ENCODE measurements at regions not wholly inside any gene's neighbourhood (a gene's known extent, or its start where the extent isn't known, plus 50 kb on each side); places are given as distances from the start of the nearest gene placed in this dataset.

DNA sequence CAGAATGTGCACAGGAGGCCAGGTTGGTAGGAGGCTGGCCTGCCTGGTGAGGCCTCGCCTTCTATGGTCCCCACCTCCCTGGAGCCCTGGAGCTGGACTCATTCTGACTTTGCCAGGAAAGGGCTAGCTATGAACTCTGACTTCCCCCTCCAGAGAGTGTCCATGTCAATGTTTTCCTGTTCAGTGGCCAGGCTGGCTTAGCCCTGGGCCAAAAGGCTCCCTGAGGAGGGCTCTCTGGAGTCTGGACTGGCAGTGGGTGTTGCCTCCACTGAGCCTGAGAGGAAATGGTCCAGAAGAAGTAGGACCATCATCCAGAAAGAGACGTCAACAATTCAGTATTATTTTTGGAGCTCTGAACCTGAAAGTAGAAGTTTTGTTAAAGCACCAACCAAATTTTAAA is 178.7 kb downstream of the CHIC2 start:
- TF ChIP-seq POLR2AphosphoS5 (IDR thresholded peaks at IDR 0.05; ENCODE audit: low read depth) = no peak
- TF ChIP-seq, protein P1, sequence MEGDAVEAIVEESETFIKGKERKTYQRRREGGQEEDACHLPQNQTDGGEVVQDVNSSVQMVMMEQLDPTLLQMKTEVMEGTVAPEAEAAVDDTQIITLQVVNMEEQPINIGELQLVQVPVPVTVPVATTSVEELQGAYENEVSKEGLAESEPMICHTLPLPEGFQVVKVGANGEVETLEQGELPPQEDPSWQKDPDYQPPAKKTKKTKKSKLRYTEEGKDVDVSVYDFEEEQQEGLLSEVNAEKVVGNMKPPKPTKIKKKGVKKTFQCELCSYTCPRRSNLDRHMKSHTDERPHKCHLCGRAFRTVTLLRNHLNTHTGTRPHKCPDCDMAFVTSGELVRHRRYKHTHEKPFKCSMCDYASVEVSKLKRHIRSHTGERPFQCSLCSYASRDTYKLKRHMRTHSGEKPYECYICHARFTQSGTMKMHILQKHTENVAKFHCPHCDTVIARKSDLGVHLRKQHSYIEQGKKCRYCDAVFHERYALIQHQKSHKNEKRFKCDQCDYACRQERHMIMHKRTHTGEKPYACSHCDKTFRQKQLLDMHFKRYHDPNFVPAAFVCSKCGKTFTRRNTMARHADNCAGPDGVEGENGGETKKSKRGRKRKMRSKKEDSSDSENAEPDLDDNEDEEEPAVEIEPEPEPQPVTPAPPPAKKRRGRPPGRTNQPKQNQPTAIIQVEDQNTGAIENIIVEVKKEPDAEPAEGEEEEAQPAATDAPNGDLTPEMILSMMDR (IDR thresholded peaks at IDR 0.05; ENCODE audit: insufficient read depth, low read length) = no peak
- TF ChIP-seq, protein P2, sequence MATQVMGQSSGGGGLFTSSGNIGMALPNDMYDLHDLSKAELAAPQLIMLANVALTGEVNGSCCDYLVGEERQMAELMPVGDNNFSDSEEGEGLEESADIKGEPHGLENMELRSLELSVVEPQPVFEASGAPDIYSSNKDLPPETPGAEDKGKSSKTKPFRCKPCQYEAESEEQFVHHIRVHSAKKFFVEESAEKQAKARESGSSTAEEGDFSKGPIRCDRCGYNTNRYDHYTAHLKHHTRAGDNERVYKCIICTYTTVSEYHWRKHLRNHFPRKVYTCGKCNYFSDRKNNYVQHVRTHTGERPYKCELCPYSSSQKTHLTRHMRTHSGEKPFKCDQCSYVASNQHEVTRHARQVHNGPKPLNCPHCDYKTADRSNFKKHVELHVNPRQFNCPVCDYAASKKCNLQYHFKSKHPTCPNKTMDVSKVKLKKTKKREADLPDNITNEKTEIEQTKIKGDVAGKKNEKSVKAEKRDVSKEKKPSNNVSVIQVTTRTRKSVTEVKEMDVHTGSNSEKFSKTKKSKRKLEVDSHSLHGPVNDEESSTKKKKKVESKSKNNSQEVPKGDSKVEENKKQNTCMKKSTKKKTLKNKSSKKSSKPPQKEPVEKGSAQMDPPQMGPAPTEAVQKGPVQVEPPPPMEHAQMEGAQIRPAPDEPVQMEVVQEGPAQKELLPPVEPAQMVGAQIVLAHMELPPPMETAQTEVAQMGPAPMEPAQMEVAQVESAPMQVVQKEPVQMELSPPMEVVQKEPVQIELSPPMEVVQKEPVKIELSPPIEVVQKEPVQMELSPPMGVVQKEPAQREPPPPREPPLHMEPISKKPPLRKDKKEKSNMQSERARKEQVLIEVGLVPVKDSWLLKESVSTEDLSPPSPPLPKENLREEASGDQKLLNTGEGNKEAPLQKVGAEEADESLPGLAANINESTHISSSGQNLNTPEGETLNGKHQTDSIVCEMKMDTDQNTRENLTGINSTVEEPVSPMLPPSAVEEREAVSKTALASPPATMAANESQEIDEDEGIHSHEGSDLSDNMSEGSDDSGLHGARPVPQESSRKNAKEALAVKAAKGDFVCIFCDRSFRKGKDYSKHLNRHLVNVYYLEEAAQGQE (IDR thresholded peaks at IDR 0.05; ENCODE audit: insufficient replicate concordance, low read depth) = no peak
- TF ChIP-seq SPI1 (IDR thresholded peaks at IDR 0.05; ENCODE audit: borderline replicate concordance, low read depth) = no peak
- no peak for TF ChIP-seq GABPA (IDR thresholded peaks at IDR 0.05; ENCODE audit: low read depth)
